22Rv1 (cell line): ENCODE measurements at regions not wholly inside any gene's neighbourhood (a gene's known extent, or its start where the extent isn't known, plus 50 kb on each side); places are given as distances from the start of the nearest gene placed in this dataset.

Experiments
- H3K27ac ChIP-seq: fragments of 450-650 bp; 2 replicates; pipeline ENCODE4 v1.5.1; 2017
- CTCF ChIP-seq: fragments of 450-650 bp; IDR thresholded peaks from 2 replicates; pipeline ENCODE4 v1.5.1; 2017; ENCODE audit warnings: mild to moderate bottlenecking
- ZFX ChIP-seq: fragments of 450-650 bp; IDR thresholded peaks from 2 replicates; pipeline ENCODE4 v1.6.1; 2017; ENCODE audit warnings: antibody characterized with exemption, borderline replicate concordance

- no peak overlapping the region for H3K27ac ChIP-seq
- TF ChIP-seq ZFX = no peak
- no peak for TF ChIP-seq CTCF
Observed at GRCh38 chr10:65350611-65351010, 1575.2 kb upstream of the LRRTM3 start.

GRCh38 chr10:65355141-65355680 lies 1570.6 kb upstream of the LRRTM3 start:
- H3K27ac ChIP-seq = no peak overlapping the region
- no peak for TF ChIP-seq ZFX
- no peak for TF ChIP-seq CTCF

GRCh38 chr10:65358565-65358964 lies 1567.3 kb upstream of the LRRTM3 start:
- peak; percentile 69 for TF ChIP-seq CTCF
- TF ChIP-seq ZFX = no peak

GRCh38 chr10:65360497-65360896 lies 1565.3 kb upstream of the LRRTM3 start:
- no peak overlapping the region for H3K27ac ChIP-seq
- no peak for TF ChIP-seq ZFX
- no peak for TF ChIP-seq CTCF

More at GRCh38 chr10:65358565-65358964, 1567.3 kb upstream of the LRRTM3 start:
- H3K27ac ChIP-seq = no peak overlapping the region

- no peak for TF ChIP-seq CTCF
- TF ChIP-seq ZFX = no peak
- no peak overlapping the region for H3K27ac ChIP-seq
Observed at GRCh38 chr10:65365878-65366277, 1560.0 kb upstream of the LRRTM3 start.

- TF ChIP-seq CTCF (no peak), ZFX (no peak)
- H3K27ac ChIP-seq = no peak overlapping the region
Observed at GRCh38 chr10:65367706-65368105, 1558.1 kb upstream of the LRRTM3 start.

- H3K27ac ChIP-seq = no peak overlapping the region
- TF ChIP-seq CTCF = no peak
Observed at GRCh38 chr10:65375528-65375927, 1550.3 kb upstream of the LRRTM3 start.
